ENCODE measurements at regions not wholly inside any gene's neighbourhood (a gene's known extent, or its start where the extent isn't known, plus 50 kb on each side); places are given as distances from the start of the nearest gene placed in this dataset.
"Not testable (repeated sequence)": the region's sequence is repeated elsewhere in the genome, so short reads cannot be mapped to it uniquely, and the experiment has no call there.

- DNase-seq = no peak
Observed at GRCh38 chr17:72175787-72176515, 55.1 kb downstream of the SOX9 start.

DNA sequence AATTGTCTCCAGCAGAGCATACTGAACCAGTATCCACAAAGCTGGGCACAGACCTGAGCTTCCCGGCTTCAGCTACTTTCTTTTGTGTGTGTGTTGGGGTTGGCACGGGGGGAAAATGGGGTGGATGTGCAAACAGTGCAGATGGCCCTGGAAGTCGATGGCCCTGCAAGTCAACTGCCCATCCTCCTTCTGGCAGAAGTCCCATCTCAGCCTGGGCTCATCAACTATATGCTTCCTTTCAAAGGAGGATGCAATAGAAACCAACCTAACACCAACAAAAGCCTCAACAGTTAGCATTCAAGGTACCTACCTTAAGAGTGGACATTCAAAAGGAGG is 55.7 kb downstream of the SOX9 start:
- DNase-seq = no peak

DNA sequence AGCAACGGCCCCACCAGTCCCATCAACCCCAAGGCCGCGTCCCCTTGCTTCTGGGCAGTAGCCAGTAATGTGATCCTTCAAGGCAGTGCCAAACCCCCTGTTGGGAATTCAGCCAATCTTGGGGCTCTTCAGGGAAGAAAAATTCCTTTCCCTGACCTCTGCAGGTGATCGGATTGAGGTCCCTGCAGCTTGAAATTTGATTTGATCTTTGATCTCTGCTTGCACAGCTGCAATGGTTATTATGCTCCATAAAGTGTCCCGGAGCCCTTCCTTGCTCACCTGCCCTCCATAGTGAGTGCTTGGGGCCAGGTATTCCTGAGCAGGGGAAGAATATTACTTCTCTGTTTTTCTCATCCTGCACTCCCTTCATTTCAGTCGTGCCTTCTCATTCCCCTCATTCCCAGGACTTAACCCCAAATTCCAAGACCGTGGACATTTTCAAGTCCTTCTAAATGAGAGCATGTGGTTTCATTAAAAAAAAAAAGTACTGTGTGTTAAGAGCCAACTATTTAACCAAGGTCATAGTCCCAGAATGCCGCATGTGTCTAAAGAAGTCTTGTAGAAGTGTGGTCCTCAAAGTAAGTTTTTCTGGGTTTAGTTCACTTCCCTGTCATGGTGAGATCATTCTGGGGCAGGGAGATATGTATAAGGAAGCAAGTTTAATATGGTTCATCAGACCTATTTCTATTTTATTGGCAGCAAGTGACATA is 56.3 kb downstream of the SOX9 start:
- no peak for DNase-seq

DNA sequence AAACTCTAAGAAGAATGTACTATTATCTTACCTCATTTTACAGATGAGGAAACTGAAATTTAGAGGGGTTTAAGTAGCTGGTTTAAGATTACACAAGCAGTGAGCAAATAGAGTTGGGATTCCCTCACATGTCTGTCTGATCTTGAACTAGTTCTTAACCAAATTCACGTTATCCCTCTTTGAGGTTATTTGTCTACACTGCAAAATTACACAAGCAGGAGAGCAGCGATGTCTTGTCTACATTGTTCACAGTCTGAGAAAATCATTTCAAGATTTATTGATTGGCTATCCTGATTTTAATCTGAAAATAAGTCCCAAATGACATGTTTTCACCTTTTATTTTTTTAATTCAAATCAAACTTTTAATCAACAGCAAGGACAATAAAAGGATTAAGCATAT is 56.9 kb downstream of the SOX9 start:
- DNase-seq = no peak

DNA sequence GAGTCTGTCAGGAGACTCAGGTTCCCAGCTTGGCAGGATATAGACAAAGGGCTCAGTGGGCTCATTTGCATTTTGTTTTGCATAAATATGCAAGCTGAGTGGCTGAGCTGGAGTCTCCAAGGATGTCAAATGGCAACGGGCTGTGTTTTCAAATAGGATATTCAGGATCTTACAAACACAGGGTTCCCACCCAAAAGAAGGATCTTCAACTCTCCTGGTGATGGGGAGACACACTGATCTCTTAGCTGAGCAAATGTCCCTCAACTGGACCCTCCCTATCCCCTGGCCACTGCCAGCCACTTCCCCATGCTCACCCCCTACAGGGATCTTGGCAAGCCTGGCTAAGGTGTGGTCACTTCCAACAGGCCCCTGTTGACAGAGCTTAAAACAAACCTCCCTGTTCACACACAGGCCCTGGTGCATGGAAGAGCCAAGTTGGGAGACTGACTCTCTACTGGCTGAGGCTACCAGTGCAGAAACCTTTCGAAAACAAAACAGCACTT is 61.6 kb downstream of the SOX9 start:
- DNase-seq = peak; percentile 10

DNA sequence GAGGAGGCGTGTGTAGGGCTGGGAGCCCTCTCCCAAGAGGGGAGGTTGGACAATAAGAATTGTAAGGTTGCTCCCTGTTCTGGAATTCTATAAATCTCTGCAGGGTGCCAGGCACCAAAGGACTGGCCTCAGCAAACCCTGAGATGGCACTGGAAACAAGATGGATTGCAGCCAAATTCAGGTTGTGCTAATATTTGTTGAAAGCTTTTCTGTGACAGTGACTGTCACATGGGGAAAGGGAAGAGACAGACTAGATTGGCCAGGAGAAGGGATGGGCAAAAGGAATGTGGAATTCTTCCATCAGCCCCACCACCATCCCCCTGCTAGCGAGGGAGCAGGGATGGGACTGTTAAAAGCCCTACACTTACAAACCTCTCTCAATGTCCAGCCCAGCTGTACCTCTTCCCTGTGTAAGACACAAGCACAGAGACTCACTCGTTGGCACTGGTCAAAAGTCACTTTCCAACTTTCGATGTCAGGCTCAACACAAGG is 62.4 kb downstream of the SOX9 start:
- peak; percentile 68 for DNase-seq

DNA sequence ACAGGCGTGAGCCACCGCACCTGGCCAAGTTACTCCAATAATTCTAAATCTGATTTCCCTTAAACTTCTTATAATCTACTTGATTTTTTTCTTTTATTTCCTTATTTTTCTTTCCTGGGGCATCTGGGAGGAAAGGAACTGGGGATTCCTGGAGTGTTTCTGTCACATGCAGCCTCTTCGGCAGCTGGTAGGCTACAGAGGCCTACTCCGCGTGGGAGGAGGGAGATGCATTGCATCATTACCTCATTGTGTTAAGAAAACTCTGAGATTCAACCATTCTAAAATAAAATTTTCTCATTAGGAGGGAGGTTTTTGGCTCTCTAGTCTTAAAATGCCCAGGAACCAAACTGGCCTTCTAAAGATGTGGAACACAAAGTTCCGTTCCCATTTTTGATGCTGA is 64.0 kb downstream of the SOX9 start:
- DNase-seq = no peak

DNA sequence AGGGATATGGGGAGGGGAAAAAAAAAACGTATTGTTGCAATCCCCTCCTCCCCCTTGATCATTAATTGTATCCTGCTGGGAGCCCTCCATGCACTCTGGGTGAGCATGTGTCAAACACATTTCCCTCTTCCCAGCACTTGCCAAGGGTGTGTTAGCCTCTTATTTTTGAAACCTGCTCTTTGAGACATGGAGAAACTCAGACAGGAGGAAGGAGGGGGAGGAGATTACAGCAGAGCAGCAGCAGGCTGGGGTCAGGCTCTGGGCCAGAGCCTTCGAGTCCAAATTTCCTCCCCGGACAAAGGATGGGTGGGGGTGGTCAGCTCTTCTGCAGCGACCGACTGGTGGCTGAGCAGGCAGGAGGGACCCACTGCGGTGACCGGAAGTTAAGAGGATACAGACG is 64.7 kb downstream of the SOX9 start:
- no peak for DNase-seq

GRCh38 chr17:72187556-72187955 is 66.7 kb downstream of the SOX9 start:
- DNase-seq = peak; percentile 14

DNA sequence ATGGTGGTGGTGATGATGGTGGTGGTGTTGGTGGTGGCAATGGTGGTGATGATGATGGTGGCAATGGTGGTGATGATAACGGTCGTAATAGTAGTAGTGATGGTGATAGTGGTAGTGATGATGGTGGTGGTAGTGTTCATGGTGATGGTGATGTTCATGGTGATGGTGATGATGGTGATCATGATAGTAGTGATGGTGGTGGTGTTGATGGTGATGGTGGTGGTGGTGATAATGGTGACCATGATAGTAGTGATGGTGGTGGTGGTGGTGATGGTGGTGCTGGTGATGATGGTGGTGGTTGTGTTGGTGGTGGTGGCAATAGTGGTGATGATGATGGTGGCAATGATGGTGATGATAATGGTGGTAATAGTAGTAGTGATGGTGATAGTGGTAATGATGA is 68.0 kb downstream of the SOX9 start:
- no peak for DNase-seq

DNA sequence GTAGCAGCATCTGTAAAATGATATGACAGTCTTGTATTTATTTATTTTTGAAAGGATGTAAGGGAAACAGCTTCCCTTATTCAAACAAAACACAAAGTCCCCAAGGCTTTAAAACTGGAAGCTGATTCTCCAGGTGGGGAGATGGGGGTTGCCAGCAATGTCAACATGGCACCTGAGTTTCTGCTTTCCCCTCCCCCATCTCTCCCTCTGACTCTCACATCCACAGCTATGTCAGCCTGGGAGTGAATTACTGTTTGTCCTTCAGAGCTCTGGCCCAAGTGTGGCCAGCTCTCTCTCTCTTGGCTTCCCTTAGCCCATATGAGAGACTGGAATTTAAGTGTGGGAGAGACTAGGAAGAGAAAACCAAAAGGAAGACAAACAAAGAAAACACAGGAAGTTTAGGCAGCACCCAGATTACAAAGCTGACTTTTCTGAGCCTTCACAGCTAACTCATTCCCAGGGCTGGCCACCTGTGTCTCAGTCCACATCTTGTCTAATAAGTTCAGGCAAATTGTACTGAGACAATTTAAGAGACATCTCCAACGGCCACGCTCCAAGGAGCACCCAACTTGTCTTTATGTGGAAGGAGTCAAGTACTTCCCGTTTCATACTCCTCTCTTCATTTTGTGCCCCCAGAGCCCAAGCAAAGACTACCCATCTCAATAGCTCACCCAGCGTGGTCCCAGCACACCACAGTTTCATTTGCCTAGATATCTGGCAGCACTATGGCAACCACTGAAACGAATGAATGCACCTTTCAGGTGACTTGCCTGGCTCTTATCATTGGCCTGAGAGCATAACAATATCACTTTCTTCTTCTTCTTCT is 69.2 kb downstream of the SOX9 start:
- DNase-seq = no peak

DNA sequence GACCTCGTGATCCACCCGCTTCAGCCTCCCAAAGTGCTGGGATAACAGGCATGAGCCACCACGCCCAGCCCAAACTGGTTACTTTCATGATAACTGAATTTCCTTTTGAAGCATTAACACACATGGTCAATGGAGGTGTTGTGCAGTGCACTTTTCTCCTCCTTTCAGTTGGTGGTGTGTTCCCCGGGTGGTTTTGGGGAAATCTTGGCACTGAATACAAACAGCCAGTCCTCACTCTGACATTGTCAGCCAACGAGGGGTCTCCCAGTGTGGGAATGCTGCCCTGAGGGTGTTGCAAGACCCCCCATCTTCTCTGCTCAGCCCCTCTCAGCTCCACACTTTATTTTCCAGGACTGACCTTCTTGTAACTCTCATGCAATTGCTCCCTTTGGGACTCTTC is 70.5 kb downstream of the SOX9 start:
- DNase-seq = no peak

- no peak for DNase-seq
Observed at GRCh38 chr17:72191921-72192799, 71.3 kb downstream of the SOX9 start.

DNA sequence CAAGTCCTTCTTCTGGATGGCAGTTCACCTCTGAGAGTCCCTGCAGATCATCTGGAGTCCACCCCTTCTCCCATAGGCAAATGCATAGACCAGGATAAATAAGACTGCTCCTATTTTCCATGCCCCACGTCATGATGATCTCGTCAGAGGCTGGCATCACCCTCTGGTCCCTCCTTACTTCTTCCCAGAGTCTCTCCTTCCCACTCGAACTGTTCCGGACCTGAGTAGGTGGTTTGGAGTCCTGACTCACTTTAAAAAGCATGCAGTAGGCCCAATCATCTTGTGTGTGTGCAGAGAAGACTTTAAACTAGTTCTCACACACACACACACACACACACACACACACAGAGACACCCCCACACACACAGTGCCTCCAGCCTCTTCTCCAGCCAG is 72.0 kb downstream of the SOX9 start:
- no peak for DNase-seq

GRCh38 chr17:72193391-72194106 is 72.7 kb downstream of the SOX9 start:
- no peak for DNase-seq

DNA sequence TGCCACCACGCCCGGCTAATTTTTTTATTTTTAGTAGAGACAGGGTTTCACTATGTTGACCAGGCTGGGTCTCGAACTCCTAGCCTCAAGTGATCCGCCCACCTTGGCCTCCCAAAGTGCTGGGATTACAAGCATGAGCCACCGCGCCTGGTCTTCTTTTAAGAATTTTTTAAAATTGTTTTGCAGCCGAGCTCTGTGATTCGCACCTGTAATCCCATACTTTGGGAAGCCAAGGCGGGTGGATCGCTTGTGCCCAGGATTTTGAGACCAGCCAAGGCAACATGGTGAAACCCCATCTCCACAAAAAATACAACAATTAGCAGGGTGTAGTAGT is 73.3 kb downstream of the SOX9 start:
- not testable (repeated sequence) for DNase-seq

DNA sequence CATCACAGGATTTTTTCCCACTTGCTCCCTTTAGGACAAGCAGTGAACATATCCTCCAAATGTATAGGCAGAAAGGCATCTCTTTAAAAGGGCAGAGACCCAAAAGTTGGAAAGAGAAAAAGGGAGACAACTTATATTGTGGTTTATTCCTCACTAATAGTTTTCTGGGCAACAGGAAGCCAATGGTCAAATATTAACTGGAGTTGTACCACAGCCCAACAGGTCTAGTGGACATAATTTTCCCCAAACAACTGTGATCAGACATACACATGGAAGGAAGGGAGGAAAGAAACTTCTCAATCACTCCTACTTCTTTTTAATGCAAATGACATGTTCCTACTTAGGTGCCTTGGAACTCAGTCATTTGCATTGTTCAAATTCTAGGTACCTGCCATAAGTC is 78.4 kb downstream of the SOX9 start:
- no peak for DNase-seq

- DNase-seq = no peak
Observed at GRCh38 chr17:72204742-72205141, 83.9 kb downstream of the SOX9 start.

DNA sequence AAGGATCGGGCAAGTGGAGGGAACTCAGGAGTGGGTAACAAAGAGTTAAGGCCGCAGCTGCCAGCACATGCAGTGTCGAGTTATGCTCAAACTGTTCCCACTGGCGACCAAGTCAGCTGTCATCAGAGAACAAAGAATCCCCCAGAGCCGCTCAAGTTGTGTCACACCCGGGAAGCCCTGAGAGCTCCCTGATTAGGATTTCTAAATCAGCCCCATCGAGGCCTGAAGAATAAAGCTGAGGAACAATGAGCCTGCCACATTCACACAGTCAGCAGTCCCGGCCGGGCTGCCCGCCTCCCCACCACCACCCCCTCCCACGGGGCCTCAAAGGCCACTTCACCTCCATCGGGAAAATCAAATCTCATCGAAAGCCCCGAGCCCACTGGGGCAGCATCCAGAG is 84.5 kb downstream of the SOX9 start:
- DNase-seq = no peak

- DNase-seq = no peak
Observed at GRCh38 chr17:72205822-72206221, 85.0 kb downstream of the SOX9 start.

GRCh38 chr17:72206376-72206775 is 85.6 kb downstream of the SOX9 start:
- DNase-seq = no peak

GRCh38 chr17:72208832-72209231 is 88.0 kb downstream of the SOX9 start:
- no peak for DNase-seq
